ENCODE measurements at regions not wholly inside any gene's neighbourhood (a gene's known extent, or its start where the extent isn't known, plus 50 kb on each side); places are given as distances from the start of the nearest gene placed in this dataset.

GRCh38 chr4:135177321-135177720, 975.7 kb upstream of the PABPC4L start:
- H3K36me3 ChIP-seq: no peaks in the 10 kb centered on the region
- no peak for TF ChIP-seq CTCF (IDR thresholded peaks at IDR 0.05)
- H3K4me3 ChIP-seq: no peak overlapping the region
- H3K9me3 ChIP-seq: no peaks in the 10 kb centered on the region
- no peaks in the 10 kb centered on the region for H3K4me1 ChIP-seq
- no peak for ATAC-seq
- H3K27ac ChIP-seq: no peak overlapping the region
- intact Hi-C loops (cut with DNase I): no loop called here
- no peak for DNase-seq
- no peaks in the 10 kb centered on the region for H3K27me3 ChIP-seq

- ATAC-seq: no peak
- intact Hi-C loops (cut with DNase I): no loop called here
- no peaks in the 10 kb centered on the region for H3K27me3 ChIP-seq
- no peaks in the 10 kb centered on the region for H3K9me3 ChIP-seq
- H3K36me3 ChIP-seq: no peaks in the 10 kb centered on the region
- TF ChIP-seq CTCF (IDR thresholded peaks at IDR 0.05): no peak
- no peak overlapping the region for H3K4me3 ChIP-seq
- H3K4me1 ChIP-seq: no peaks in the 10 kb centered on the region
- no peak for DNase-seq
- H3K27ac ChIP-seq: no peak overlapping the region
Measured at GRCh38 chr4:135166661-135167060, 965.1 kb upstream of the PABPC4L start.

- intact Hi-C loops (cut with DNase I): no loop called here
- Histone ChIP-seq H3K27ac (no peak overlapping the region), H3K9me3 (no peaks in the 10 kb centered on the region), H3K4me1 (no peaks in the 10 kb centered on the region), H3K36me3 (no peaks in the 10 kb centered on the region), H3K4me3 (no peak overlapping the region), H3K27me3 (no peaks in the 10 kb centered on the region)
- no peak for TF ChIP-seq CTCF (IDR thresholded peaks at IDR 0.05)
- no peak for DNase-seq
- ATAC-seq: no peak
Measured at GRCh38 chr4:135164601-135165000, 963.0 kb upstream of the PABPC4L start.

GRCh38 chr4:135144498-135144897, 942.9 kb upstream of the PABPC4L start:
- ATAC-seq (no peak), DNase-seq (no peak)
- Histone ChIP-seq H3K27ac (no peak overlapping the region), H3K27me3 (no peaks in the 10 kb centered on the region), H3K36me3 (no peaks in the 10 kb centered on the region), H3K4me1 (no peaks in the 10 kb centered on the region), H3K9me3 (no peaks in the 10 kb centered on the region), H3K4me3 (no peak overlapping the region)
- intact Hi-C loops (cut with DNase I): no loop called here
- no peak for TF ChIP-seq CTCF (IDR thresholded peaks at IDR 0.05)

GRCh38 chr4:135124196-135124595, 922.6 kb upstream of the PABPC4L start:
- no peak overlapping the region for H3K27ac ChIP-seq
- H3K9me3 ChIP-seq: no peaks in the 10 kb centered on the region
- no peaks in the 10 kb centered on the region for H3K27me3 ChIP-seq
- intact Hi-C loops (cut with DNase I): no loop called here
- H3K4me1 ChIP-seq: no peaks in the 10 kb centered on the region
- ATAC-seq (no peak), DNase-seq (no peak)
- no peak for TF ChIP-seq CTCF (IDR thresholded peaks at IDR 0.05)
- no peaks in the 10 kb centered on the region for H3K36me3 ChIP-seq
- H3K4me3 ChIP-seq: no peak overlapping the region

GRCh38 chr4:135123632-135124031, 922.0 kb upstream of the PABPC4L start:
- no peak overlapping the region for H3K27ac ChIP-seq
- DNase-seq (no peak), ATAC-seq (no peak)
- no peaks in the 10 kb centered on the region for H3K4me1 ChIP-seq
- H3K27me3 ChIP-seq: no peaks in the 10 kb centered on the region
- H3K9me3 ChIP-seq: no peaks in the 10 kb centered on the region
- H3K4me3 ChIP-seq: no peak overlapping the region
- H3K36me3 ChIP-seq: no peaks in the 10 kb centered on the region
- TF ChIP-seq CTCF (IDR thresholded peaks at IDR 0.05): no peak
- intact Hi-C loops (cut with DNase I): no loop called here
